HG02642 (cell line): ENCODE measurements at regions not wholly inside any gene's neighbourhood (a gene's known extent, or its start where the extent isn't known, plus 50 kb on each side); places are given as distances from the start of the nearest gene placed in this dataset.

Experiments
- ATAC-seq: cut with Tn5 transposase; IDR thresholded peaks from one replicate; pipeline ENCODE4 v1.9.1; 2021; ENCODE audit warnings: mild to moderate bottlenecking; ENCODE audit not compliant: unreplicated experiment, poor library complexity

DNA sequence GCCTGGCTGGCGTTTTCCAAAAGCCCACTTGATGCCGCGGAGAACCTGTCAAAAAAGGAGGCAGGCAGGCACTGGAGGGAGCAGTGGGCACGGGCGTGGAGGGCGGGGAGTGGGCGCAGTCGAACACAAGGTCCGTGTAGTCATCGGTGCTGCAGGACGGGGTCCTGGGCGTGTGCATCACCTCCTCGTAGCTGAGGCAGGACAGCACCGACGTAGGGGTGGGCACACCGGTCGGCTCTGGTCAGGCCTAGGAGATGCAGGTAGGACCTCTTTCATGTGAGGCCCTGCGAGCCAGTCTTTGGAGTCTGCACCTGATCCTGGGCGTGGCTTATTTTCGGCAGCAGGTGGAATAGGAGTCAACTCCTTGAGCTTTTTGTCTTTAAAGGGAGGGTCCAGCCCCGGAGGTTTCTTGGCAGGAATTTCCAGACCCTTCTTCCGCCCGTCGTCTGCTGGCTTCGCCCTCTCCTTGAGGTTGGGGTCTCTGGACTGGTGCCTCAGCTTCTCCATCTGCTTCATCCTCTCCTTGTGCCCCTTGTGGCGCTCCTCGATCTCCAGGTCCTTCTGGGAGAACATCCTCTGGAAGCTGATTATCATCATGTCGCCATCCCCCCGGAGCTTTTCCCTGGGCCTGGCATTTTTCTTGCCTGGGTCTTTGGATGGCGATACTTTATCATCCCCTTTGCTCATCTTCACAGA, 892.5 kb upstream of the LRRTM1 start:
- no peak for ATAC-seq

DNA sequence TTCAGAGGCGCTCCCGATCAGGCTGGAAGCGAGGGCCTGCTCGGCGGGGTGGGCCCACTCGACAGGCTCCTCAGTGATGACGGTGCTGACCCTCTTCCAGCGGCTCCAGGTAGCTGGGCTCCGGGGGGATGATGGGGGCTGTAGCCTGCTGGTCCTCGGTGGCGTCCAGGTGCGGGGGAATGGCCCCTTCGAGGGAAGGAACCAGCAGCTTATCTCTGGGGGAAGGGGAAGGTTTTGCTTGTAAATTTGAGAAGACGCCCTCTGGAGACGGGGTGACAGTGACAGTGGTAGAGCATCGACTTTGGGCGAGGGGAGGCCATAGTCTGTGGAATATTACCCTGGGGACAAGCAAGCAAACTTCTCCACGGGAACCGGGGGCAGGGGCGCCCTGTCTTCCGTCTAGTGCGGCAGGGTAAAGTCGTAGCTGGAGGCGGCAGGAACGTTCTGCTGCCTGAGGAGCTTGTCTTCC, 891.9 kb upstream of the LRRTM1 start:
- no peak for ATAC-seq

DNA sequence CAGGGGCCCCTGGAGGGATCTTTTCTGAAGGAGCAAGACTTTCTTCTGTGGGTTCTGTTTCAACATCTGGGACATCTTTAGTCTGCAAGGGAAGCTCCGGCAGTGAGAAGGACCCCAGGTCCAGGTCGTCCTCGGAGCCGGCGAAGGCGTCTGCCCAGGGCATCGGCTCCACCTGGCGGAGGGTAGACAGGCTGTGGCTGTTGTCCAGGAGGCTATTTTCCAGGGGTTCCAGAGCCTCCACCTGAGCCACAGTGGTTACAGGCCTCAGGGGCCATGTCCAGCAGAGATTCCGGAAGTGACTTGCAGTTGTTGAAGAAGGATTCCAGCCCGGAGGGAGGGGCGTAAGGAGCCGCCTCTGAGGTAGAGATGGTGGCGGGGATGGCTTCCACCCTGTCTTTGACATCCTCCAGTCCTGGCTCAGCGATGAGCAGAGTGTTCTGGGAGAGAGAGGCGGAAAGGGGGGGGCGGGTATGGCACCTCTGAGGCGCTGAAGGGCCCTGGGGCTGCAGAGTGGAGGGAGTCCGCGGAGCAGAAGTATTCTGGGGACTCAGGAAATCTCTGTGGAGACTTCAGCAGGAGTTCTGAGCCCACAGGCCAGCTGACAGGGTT, 891.3 kb upstream of the LRRTM1 start:
- ATAC-seq = no peak

DNA sequence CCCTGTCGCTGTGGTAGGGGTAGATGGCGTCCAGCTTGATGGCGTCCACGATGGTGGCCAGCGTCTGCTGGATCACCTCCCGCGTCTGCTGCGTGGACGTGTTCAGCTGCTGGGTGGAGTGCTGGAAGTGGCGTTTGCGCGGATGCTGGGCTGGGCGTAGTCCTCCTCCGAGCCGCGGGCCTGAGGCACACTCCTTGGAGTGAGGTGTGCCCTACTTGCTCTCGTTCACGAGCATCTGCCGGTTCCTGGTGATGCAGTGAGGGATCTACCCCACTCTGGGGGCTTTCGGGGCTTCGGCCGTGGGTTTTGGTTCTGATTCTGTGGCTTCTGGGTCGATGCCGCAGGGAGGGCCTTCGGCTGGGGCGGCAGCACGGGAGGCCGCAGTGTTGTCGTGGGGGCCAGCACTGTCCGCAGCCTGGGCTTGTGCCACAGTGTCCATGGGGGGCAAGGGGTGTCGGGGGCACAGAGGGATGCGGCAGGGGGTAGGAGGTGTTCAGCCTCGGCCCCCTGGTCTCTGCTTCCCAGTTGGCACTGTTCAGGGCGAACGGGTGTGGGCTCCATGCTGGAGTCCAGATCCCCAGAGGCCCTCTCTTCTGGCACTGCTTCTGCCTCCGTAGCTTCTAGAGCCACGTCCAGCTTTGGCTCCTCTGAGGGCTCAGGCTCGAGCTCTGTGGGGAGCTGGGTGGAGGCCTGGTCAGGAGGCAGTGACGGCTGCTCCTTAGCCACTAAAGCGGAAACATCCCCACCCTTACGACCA, 890.6 kb upstream of the LRRTM1 start:
- no peak for ATAC-seq

DNA sequence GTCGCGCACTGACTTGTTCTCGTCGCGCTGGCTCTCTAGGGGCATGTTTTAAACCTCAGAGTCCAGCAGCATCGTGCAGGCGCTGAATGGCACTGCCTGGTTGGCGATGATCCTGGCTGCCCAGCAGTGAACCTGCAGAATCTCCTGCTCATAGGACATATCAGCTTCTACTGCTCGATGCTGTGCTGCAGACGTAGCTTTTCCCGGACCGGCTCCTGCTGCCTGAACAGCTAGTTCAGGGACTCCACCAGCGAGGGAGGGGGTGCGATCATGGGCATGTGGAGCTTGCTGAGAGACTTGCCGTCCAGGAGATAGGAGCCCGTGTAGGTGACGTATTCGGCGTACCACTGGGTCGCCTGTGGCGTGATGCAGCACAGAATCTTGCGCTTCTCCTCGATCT, 890.0 kb upstream of the LRRTM1 start:
- ATAC-seq = no peak

DNA sequence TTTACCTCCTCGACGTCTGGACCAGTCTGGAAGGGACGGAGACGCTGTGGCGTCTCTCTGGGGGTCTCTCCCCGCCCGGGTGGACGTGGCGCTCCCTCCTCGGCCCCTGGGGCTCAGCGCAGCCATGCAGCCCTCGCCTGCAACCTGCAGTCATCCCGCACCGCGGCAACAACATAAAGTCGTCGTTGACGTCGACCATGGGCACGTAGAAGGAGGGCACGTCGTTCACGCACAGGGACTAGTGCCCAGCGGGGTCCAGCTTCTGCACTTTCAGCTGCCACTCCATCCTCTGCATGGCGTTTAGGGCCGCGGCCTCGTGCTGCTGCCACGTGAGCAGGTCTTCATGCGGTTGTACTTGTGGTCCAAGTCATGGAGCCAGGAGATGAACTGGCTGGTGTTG, 889.6 kb upstream of the LRRTM1 start:
- ATAC-seq = no peak

DNA sequence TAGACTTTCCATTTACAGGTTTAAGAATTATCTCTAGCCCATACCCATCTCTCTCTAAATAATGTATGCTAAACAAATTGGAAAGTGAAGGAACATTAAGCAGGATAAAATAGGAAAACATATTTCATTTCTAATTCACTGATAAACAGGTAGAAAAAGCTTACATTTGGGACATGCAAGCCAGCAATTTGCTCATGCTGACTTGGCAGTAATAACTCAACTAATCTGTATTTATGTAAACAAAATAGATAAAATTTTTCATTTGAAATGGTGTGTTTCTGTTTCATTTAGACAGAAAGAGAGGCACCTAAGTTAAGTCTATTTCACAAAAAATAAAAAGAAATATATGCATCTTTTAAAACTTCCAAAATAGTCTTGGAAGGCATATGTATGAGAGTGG, 877.3 kb upstream of the LRRTM1 start:
- no peak for ATAC-seq

DNA sequence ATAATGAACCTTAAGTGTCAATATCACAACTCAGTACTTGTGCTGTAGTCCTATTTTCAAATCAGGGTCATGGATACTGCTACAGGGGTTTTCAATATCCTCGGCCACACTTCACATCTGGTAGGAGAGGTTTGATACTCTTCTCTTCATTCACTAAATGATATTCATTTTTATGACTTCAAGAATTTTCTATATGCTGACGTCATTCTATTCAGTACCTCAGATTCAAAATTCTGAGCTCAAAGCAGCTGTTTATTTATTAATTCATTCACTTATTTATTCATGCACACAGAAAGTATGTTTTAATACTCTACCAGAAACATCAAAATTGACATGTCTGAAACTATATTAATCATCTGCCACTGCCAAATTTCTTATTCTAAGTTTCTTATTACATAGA, 866.9 kb upstream of the LRRTM1 start:
- no peak for ATAC-seq

DNA sequence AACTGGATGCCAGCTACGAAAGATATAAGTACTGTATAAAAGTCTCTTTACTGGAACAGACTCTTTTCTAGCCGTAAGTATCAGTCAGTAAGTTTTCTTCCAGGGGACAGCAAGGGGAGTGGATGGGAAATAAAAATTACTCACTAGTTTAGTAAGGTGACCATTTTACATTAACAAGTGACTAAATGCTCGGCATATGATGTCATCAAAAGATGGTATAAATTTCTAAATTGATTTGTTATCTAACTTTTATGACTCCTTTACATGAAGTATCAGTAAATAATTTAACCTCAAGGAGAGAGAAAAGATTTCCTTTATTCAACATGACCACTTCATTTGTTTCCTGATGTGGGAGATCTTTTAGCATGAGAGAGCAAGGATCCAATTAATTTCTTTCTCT, 859.0 kb upstream of the LRRTM1 start:
- ATAC-seq = no peak

DNA sequence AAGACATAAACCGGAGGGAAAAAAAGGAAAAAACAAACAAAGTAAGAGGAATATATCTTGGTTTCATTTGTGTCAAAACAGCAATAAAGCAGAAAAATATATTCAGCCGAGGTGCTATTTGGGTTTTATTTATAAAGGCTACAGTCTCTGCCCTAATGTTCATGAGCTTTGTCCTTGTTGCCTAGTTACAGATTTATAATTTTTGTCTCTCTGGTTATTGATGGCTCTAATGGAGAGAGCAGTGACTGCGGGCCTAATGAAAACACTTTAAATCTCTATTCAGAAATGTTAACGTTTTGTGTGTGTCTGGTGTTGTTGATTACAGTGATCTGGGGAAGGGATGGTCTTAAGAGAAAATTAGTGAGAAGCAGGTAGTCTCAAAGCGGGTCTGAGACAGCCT, 854.0 kb upstream of the LRRTM1 start:
- ATAC-seq = no peak

DNA sequence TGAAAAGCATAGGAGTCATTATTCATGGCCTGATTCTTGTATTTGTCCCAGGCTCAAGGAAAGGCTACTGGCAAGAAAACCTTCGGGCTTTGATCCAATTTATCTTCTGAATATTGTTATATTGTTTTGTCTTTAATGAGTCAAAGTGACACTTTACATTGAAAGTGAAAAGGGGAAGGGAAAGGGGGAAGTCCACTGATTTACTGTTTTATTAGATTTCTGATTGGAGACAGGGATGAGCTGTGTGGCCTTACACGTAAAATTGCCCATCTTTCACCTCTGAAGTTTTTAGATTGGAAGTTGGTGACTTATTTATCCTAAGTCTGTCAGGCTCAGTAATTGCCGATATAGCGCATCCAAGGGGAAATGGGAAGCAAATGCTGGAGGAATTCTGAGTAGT, 843.8 kb upstream of the LRRTM1 start:
- no peak for ATAC-seq

DNA sequence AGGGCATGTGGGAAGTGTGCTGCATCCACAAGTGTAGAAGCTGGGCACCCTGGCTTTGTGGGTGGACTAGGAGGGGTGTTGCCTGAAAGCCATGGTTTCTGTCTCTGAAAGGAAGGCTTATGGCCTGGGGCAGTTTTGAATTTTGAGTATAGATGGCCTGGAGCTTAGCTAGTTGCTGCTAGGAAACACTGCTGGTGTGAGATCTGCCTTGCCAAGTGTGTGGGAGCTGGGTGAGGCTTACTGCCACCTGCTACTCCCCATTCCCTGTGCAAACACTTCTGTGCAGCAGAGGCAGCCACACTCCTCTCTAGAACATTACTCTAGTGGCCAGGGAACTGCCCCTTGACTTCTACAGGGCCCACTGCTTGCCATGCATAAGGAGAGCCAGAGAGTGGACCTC, 831.7 kb upstream of the LRRTM1 start:
- no peak for ATAC-seq

DNA sequence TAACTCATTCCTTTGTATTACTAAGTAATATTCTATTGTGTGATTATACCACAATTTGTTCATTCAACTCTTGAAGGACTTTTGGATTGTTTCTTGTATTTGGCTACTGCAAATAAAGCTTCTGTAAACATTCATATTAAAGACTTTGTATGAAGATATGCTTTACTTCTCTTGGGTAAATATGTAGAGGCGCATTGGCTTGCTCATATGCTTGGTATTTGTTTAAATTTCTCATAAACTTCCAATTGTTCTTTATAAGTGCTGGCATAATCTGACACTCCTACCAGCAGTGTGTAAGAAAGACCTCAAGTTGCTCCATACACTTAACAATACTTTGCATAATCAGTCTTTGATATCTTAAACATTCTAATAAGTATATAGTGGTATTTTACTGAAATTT, 792.8 kb upstream of the LRRTM1 start:
- no peak for ATAC-seq

DNA sequence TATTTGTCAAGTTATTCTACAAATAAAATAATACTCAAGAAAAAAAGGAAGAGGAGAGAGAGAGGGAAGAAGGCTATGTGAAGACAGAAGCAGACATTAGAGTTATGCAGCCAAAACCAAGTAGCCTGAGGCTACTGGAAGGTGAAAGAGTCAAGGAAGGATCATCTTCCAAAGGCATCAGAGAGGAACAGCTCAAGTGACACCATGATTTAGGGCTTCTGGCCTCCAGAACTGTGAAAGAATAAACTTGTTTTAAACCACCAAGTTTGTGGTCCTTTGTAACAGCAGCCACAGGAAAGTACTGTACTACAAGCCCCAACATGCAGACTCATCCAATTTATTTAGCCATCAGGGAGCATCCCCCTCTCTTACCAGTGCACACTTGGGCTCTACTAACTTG, 788.5 kb upstream of the LRRTM1 start:
- ATAC-seq = no peak

DNA sequence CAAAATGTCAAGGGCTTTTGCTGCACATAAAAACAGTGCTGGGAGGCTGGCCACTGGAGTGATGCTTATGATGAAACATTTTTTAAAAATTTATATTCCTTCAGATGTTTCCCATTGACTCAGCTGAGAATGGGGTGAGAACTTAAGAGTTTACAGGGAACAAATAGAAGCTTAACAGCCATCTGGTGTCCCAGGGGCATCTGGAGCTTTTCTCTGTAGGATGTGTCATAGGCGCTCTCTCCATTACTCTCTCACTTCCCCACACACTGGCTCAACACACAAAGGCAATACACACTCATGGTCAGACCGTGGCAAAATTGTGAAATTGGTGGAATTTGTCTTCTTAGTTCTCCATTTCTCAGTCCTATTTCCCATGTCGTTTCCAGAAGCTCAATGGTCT, 783.1 kb upstream of the LRRTM1 start:
- no peak for ATAC-seq

DNA sequence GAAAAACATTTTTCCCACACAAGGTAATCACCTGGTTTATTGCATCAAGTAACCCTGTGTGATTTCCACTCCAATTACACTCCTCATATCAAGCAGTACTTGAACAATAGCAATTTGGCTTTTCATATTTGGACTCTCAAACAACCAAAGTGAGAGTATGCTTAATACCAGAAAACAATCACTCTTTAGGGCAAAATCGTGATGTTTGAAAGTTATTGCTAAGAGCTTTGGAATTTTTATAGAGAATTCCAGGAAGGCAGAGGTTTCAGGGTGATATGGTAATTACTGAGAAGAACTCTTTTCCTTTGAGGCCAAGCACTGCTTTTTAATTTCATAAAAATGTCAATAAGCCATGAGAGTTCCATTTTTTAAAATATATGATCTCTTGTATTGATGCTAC, 779.5 kb upstream of the LRRTM1 start:
- no peak for ATAC-seq

DNA sequence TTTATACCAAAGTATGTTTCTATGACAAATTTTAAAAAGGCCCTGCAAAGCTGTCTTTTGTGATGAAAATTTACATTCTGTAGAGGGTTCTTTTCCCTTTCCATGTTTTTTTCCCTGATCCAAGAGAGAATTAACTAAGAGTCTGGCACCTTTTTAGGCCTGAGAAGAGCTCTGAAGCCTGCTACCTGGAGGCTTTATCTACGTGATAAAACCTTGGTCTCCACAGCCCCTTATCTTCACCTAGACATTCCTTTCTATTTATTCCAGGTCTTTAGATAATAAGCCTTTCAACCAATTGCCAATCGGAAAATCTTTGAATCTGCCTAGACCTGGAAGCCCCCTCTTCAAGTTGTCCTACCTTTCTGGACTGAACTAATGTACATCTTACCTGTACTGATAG, 774.1 kb upstream of the LRRTM1 start:
- ATAC-seq = no peak

DNA sequence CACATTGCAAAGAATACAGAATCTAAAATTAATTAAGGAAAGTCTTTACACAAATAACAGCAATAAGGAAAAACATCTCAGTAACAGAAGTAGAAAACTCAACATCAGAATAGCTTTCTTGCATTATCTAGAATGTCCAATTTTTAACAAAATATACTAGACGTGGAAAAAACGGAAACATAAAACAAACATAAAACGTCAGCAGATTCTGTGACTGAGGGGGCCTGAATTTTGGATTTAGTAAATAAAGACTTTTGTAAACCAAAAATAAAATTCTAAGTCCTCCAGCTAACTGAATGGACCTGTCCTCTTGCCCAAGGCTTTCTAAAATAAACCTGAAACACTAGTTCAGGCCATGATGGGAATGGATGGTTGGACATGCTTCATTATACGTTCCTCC, 773.5 kb upstream of the LRRTM1 start:
- no peak for ATAC-seq

DNA sequence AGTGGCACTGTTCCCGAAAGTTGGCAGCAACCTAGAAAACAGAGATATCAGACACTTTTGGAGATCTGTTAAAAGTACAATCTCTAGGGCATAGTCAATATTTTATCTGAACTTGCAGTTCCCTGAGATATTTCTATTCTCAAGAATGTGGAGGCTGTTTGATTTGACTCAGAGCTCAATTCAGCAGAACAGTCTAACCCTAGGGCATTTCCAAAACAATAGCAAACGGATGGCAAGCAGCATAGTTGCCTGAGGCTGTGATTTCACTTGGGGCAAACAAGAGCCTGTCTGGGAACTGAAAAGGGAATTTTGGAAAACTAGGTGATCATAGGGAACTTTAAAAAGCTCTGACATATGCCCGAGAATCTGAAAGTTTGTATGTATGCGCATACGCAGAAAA, 772.8 kb upstream of the LRRTM1 start:
- ATAC-seq = no peak

DNA sequence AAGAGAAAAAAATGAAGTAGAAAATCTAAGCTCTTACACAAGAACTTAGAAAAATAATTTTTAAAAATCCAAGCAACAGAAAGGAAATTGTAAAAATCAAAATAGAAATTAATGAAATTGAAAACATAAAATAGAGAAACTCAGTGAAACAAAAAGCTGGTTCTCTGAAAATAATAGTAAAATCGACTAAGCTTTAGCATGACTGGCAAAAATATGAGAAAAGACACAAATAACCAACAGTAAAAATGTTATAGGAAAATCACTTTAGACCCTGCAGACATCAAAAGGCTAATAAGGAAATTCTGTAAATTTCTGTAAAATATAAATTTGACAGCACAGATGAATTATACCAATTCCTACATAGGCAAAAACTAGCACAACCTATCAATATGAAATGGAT, 768.9 kb upstream of the LRRTM1 start:
- ATAC-seq = no peak

DNA sequence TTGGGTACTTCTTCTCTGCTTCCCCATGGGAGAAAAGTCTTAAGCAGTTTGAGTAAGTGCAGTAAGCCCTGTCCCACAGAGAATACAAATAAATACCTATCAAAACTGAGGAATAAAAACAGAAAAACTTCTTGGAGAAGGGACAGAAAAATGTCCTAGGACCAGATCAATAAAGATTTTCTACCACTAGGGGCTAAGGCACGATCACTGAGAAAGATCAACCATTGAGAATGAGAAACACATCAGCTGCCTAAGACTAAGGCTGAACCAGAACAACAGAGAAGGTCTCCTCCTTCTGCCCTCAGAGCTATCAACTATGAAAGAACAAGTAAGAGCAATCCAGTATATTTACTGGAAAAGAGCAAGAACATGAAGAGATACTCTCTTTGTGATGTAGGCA, 763.6 kb upstream of the LRRTM1 start:
- no peak for ATAC-seq

DNA sequence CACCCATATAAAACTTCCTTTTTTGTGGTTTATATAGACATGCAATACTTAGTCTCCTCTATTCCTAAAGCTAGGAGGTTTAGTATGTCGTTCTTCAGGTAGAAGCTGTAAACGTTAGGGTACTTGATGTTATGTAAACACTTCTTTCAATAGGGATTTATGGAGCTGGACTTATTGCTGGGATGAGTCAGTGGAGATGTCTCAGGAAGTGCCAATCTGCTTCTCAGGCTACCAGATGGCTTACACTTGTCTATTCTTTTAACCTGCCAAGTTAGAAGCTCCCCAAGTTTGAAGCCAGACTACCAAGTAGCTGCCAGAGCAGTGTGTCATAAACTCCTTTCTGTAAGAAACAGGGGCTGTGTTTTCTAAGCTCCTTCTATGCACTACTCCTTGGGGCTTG, 756.5 kb upstream of the LRRTM1 start:
- ATAC-seq = no peak
